ENCODE measurements at regions not wholly inside any gene's neighbourhood (a gene's known extent, or its start where the extent isn't known, plus 50 kb on each side); places are given as distances from the start of the nearest gene placed in this dataset.

- no peak for DNase-seq (ENCODE audit: extremely low read depth in 1 of 4, low spot score in 3 of 4)
- H3K9me3 ChIP-seq (replicated peaks; ENCODE audit: control insufficient read depth, insufficient read depth, low read depth, low read length), result no peaks in the 10 kb centered on the region
- H3K27ac ChIP-seq (ENCODE audit: extremely low read depth, low read depth, low read length), result no peak overlapping the region
- H3K4me2 ChIP-seq (ENCODE audit: insufficient read depth, low read length), result no peak overlapping the region
- CTCF ChIA-PET (ENCODE audit: low intra/inter-chr PET ratio), result no interaction called here
- H3K9ac ChIP-seq (ENCODE audit: insufficient read depth in 1 of 2, low read depth in 2 of 2, low read length in 2 of 2), result no peak overlapping the region
- FAIRE-seq, result no peak
- in situ Hi-C loops (cut with MboI), result no loop called here
- POLR2A ChIA-PET, result no interaction called here
- H3K27me3 ChIP-seq (ENCODE audit: control insufficient read depth in 2 of 2, insufficient read depth in 2 of 2, low read length in 2 of 2), result no peaks in the 10 kb centered on the region
- no peak overlapping the region for H3K4me3 ChIP-seq
- H2AFZ ChIP-seq (ENCODE audit: low read depth, low read length), result no peak overlapping the region
- H4K20me1 ChIP-seq (replicated peaks; ENCODE audit: control insufficient read depth, insufficient read depth, low read length), result no peaks in the 10 kb centered on the region
- no peaks in the 10 kb centered on the region; the same call in 2 of the 3 replicates for H3K36me3 ChIP-seq (ENCODE audit: control insufficient read depth, insufficient read depth, low read length)
- TF ChIP-seq NR2C2 (CRISPR knock-in tag; IDR thresholded peaks at IDR 0.05) (no peak), NR2C2 (tag; IDR thresholded peaks at IDR 0.05) (no peak), ZFX (CRISPR knock-in tag; IDR thresholded peaks at IDR 0.05) (no peak), GTF2A2 (tag; IDR thresholded peaks at IDR 0.05) (no peak), BRD9 (IDR thresholded peaks at IDR 0.05; ENCODE audit: low read depth, partially characterized antibody) (no peak), HNRNPLL (IDR thresholded peaks at IDR 0.05; ENCODE audit: low read depth, low read length, poor library complexity, severe bottlenecking) (no peak), ERF (CRISPR knock-in tag; IDR thresholded peaks at IDR 0.05) (no peak), BACH1 (tag; IDR thresholded peaks at IDR 0.05) (no peak), ZNF274 (IDR thresholded peaks at IDR 0.05; ENCODE audit: borderline replicate concordance, low read depth, low read length) (no peak), JUN (IDR thresholded peaks at IDR 0.05; ENCODE audit: borderline replicate concordance, low read depth, low read length) (no peak), JUN (CRISPR knock-in tag; IDR thresholded peaks at IDR 0.05; ENCODE audit: borderline replicate concordance) (no peak)
- intact Hi-C loops (cut with micrococcal nuclease), result no loop called here
- H3K79me2 ChIP-seq (ENCODE audit: control insufficient read depth, insufficient read depth, low read length), result no peaks in the 10 kb centered on the region
- H3K4me1 ChIP-seq (replicated peaks in 1 of 2; ENCODE audit: control insufficient read depth in 2 of 2, insufficient read depth in 2 of 2, low read length in 2 of 2), result 0 out of 5 replicates have a peak, but pooled peaks cover 0 to 3% of the 10 kb centered on the region in 2 experiments
- no peak for ATAC-seq
- 74% methylated on average over 6 of the region's 6 CpGs for WGBS (ENCODE audit: insufficient coverage, low coverage, missing lambda C conversion rate)
- no peaks in the 10 kb centered on the region for H3K9me1 ChIP-seq (ENCODE audit: control insufficient read depth, insufficient read depth, low read length)
- no TSS peak for BruUV-seq (replicated peaks)
These were observed 69.5 kb upstream of the ST8SIA6 start for GRCh38 chr10:17523917-17524316.

All from K562 (cell line).